GF-D8 (cell line): ENCODE measurements at regions not wholly inside any gene's neighbourhood (a gene's known extent, or its start where the extent isn't known, plus 50 kb on each side); places are given as distances from the start of the nearest gene placed in this dataset.
"Not testable (repeated sequence)": the region's sequence is repeated elsewhere in the genome, so short reads cannot be mapped to it uniquely, and the experiment has no call there.

Experiments
- DNase-seq: peaks from one replicate; lab custom pipeline; 2025; lab: John Stamatoyannopoulos, UW

GRCh38 chr3:124364317-124365020 is 365.8 kb upstream of the UMPS start:
- DNase-seq = no peak

- not testable (repeated sequence) for DNase-seq
These were observed 363.6 kb upstream of the UMPS start for GRCh38 chr3:124366655-124367054.

GRCh38 chr3:124372775-124373174 is 357.5 kb upstream of the UMPS start:
- no peak for DNase-seq

- no peak for DNase-seq
These were observed 356.7 kb upstream of the UMPS start for GRCh38 chr3:124373524-124373923.

GRCh38 chr3:124374583-124374982 is 355.7 kb upstream of the UMPS start:
- no peak for DNase-seq

GRCh38 chr3:124381575-124382333 is 348.5 kb upstream of the UMPS start:
- no peak for DNase-seq

- no peak for DNase-seq
These were observed 347.2 kb upstream of the UMPS start for GRCh38 chr3:124383051-124383450.

- no peak for DNase-seq
These were observed 346.3 kb upstream of the UMPS start for GRCh38 chr3:124383846-124384466.

GRCh38 chr3:124384527-124384926 is 345.7 kb upstream of the UMPS start:
- no peak for DNase-seq

GRCh38 chr3:124385996-124386395 is 344.3 kb upstream of the UMPS start:
- no peak for DNase-seq

GRCh38 chr3:124386996-124387595 is 343.2 kb upstream of the UMPS start:
- DNase-seq = no peak

- DNase-seq = no peak
These were observed 338.5 kb upstream of the UMPS start for GRCh38 chr3:124391774-124392173.

GRCh38 chr3:124393340-124393739 is 336.9 kb upstream of the UMPS start:
- DNase-seq = no peak

GRCh38 chr3:124395162-124395561 is 335.1 kb upstream of the UMPS start:
- no peak for DNase-seq

GRCh38 chr3:124395584-124396338 is 334.5 kb upstream of the UMPS start:
- no peak for DNase-seq

GRCh38 chr3:124396339-124396950 is 333.8 kb upstream of the UMPS start:
- no peak for DNase-seq

- DNase-seq = no peak
These were observed 333.2 kb upstream of the UMPS start for GRCh38 chr3:124397088-124397487.

- DNase-seq = no peak
These were observed 331.7 kb upstream of the UMPS start for GRCh38 chr3:124398594-124398993.

- DNase-seq = no peak
These were observed 328.4 kb upstream of the UMPS start for GRCh38 chr3:124401843-124402242.

- no peak for DNase-seq
These were observed 327.5 kb upstream of the UMPS start for GRCh38 chr3:124402791-124403190.

- DNase-seq = no peak
These were observed 325.6 kb upstream of the UMPS start for GRCh38 chr3:124404621-124405020.

- DNase-seq = no peak
These were observed 323.0 kb upstream of the UMPS start for GRCh38 chr3:124407260-124407659.
